Astrocyte (in vitro differentiated cells and primary cell): ENCODE measurements at regions not wholly inside any gene's neighbourhood (a gene's known extent, or its start where the extent isn't known, plus 50 kb on each side); places are given as distances from the start of the nearest gene placed in this dataset.

Experiments used
- CTCF ChIP-seq: IDR thresholded peaks from 2 replicates; pipeline ENCODE4 v1.5.1; 2011; ENCODE audit warnings: low read depth, mild to moderate bottlenecking, inconsistent platforms, low read length, moderate library complexity; ENCODE audit not compliant: insufficient read depth
- EZH2 ChIP-seq: IDR thresholded peaks from 2 replicates; pipeline ENCODE4 v1.6.1; 2012; ENCODE audit warnings: mild to moderate bottlenecking, low read length, inconsistent platforms; ENCODE audit not compliant: insufficient read depth

- no peak for TF ChIP-seq EZH2
- TF ChIP-seq CTCF = no peak
Measured at GRCh38 chr18:24663026-24663425, 202.6 kb downstream of the HRH4 start.
